HEK293 (cell line): ENCODE measurements at regions not wholly inside any gene's neighbourhood (a gene's known extent, or its start where the extent isn't known, plus 50 kb on each side); places are given as distances from the start of the nearest gene placed in this dataset.

ENCODE experiments used
- CTCF ChIP-seq: fragments of 450-650 bp; formaldehyde crosslinking; IDR thresholded peaks from 2 replicates; pipeline ENCODE4 v1.5.1; 2016; ENCODE audit warnings: missing biosample characterization, missing genetic modification characterization
- FEZF1 ChIP-seq: fragments of 450-650 bp; formaldehyde crosslinking; IDR thresholded peaks from 2 replicates; pipeline ENCODE4 v1.5.1; 2016; ENCODE audit warnings: missing biosample characterization, missing genetic modification characterization
- TRIM28 ChIP-seq: IDR thresholded peaks from 2 replicates; pipeline ENCODE4 v1.6.1; 2011; ENCODE audit warnings: low read length, control low read depth, borderline replicate concordance
- YY2 ChIP-seq: fragments of 450-650 bp; formaldehyde crosslinking; IDR thresholded peaks from 2 replicates; pipeline ENCODE4 v1.5.1; 2016; ENCODE audit warnings: missing biosample characterization, missing genetic modification characterization
- ZBTB44 ChIP-seq: fragments of 450-650 bp; IDR thresholded peaks from 2 replicates; pipeline ENCODE4 v1.5.1; 2018; ENCODE audit warnings: missing biosample characterization, mild to moderate bottlenecking, missing genetic modification characterization
- ZBTB48 ChIP-seq: fragments of 450-650 bp; formaldehyde crosslinking; IDR thresholded peaks from 2 replicates; pipeline ENCODE4 v1.5.1; 2016; ENCODE audit warnings: missing biosample characterization, missing genetic modification characterization
- ZNF274 ChIP-seq, 2 experiments: fragments of 200-500 bp in 1 of 2; fragments of 450-650 bp in 1 of 2; sonication (Bioruptor generic) in 1 of 2; formaldehyde crosslinking in 1 of 2; IDR thresholded peaks; 2 replicates each; pipeline versions ENCODE4 v1.5.1 to v1.6.1; 2014 to 2016; ENCODE audit warnings: borderline replicate concordance in 1 of 2, inconsistent platforms in 1 of 2, low read length in 1 of 2, missing biosample characterization in 1 of 2, missing genetic modification characterization in 1 of 2
- ZNF391 ChIP-seq: fragments of 450-650 bp; formaldehyde crosslinking; IDR thresholded peaks from 2 replicates; pipeline ENCODE4 v1.5.1; 2016; ENCODE audit warnings: low read depth, missing biosample characterization, missing genetic modification characterization, borderline replicate concordance
- ZNF398 ChIP-seq: fragments of 450-650 bp; formaldehyde crosslinking; IDR thresholded peaks from 2 replicates; pipeline ENCODE4 v1.5.1; 2017; ENCODE audit warnings: missing biosample characterization, missing genetic modification characterization
- ZNF660 ChIP-seq: fragments of 450-650 bp; IDR thresholded peaks from 2 replicates; pipeline ENCODE4 v1.5.1; 2018; ENCODE audit warnings: missing biosample characterization, mild to moderate bottlenecking, missing genetic modification characterization

GRCh38 chr6:169933251-169933821 is 181.9 kb downstream of the ERMARD start:
- no peak for TF ChIP-seq FEZF1 (tag by site-specific recombination)
- no peak for TF ChIP-seq CTCF (tag by site-specific recombination)
- no peak for TF ChIP-seq YY2 (tag by site-specific recombination)
- TF ChIP-seq ZNF398 (tag by site-specific recombination): no peak
- TF ChIP-seq ZNF391 (tag by site-specific recombination): no peak
- no peak for TF ChIP-seq ZBTB44 (tag by site-specific recombination)
- TF ChIP-seq TRIM28: no peak
- TF ChIP-seq ZNF274 (IDR thresholded peaks at IDR 0.05; ENCODE audit: low read length): no peak
- TF ChIP-seq ZNF274 (tag by site-specific recombination; IDR thresholded peaks at IDR 0.05; ENCODE audit: borderline replicate concordance): no peak
- TF ChIP-seq ZBTB48: no peak
- TF ChIP-seq ZNF660: no peak
